ENCODE measurements at regions not wholly inside any gene's neighbourhood (a gene's known extent, or its start where the extent isn't known, plus 50 kb on each side); places are given as distances from the start of the nearest gene placed in this dataset.

DNA sequence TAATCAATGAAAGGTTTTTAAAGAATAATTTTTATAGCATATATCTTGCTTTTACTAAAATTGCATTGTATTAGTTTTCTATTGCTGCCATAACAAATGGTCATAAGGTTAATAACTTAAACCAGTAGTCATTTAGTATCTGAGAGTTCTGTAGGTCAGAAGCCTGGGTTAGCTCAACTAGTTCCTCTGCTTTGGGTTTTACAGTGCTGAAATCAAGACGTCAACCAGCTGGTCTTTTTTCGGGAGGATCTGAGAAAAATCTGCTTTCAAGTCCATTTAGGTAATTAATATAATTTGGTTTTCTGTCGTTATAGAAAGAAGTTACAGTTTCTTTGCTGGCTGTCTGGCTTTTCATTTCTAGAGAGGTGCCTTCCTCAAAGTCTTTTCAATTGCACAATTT is 577.7 kb downstream of the MRPL39 start:
- DNase-seq (ENCODE audit: low read depth): no peak

DNA sequence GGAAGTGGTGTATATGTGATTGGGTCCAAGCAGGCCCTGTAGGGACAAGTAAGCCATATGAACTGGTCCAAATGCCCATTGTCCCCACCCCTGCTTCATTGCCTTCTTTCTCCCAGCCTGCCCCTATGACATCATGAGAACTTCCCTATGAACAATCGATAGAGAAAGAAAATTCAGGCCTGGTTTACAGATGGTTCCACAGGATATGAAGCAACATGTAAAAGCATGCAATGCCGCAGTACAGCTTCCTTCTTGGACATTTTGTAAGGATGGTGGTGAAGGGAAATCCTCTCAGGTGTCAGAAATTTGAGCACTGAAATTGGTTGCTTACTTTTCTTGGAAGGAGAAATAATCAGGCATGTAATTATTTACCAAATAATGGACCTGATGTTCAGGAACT is 581.7 kb downstream of the MRPL39 start:
- DNase-seq (ENCODE audit: low read depth): no peak

- no peak for DNase-seq (ENCODE audit: low read depth)
These were observed 582.6 kb downstream of the MRPL39 start for GRCh38 chr21:25024639-25025038.

DNA sequence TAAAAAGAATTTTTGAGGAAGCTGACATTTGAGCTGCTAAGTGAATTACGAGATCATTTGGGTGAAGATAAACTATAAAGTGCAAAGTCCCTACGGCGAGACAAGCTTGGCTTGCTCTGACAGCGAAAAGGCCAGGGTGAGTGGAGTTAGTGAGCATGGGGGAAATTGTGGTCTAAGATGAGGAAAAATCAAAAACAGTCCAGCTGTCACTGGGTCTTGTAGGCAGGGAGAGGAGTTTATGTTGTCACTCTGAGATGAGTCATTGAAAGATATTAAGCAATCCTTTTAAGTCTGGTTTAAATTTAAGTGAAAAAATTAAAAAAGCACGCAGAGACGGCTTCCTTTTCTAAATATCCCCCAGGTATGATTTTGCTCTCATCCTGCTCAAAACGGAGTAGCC is 601.9 kb downstream of the MRPL39 start:
- DNase-seq (ENCODE audit: low read depth): no peak

GRCh38 chr21:25002676-25003075 is 604.6 kb downstream of the MRPL39 start:
- DNase-seq (ENCODE audit: low read depth): no peak

DNA sequence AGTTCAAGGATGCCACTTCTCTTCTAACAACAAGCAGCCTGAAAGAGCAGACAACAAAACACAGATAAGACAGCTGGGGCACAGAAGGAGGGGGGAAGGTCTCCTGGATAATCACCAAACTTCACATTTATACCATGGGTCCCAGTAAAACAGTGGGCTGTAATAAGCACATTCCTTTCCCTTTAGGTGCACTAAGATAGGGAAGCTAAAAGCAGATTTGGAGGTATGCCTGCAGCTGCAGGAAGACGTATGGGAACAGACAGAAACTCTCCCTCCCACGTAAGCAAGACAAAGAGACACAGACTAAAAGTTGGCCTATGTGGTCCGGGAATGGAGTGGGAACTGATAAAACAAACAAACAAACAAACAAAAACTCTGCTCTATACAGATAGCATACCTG is 612.1 kb downstream of the MRPL39 start:
- no peak for DNase-seq (ENCODE audit: low read depth)

GRCh38 chr21:24994717-24995116 is 612.6 kb downstream of the MRPL39 start:
- no peak for DNase-seq (ENCODE audit: low read depth)

- DNase-seq (ENCODE audit: low read depth): no peak
These were observed 617.8 kb downstream of the MRPL39 start for GRCh38 chr21:24989516-24989915.

- no peak for DNase-seq (ENCODE audit: low read depth)
These were observed 618.3 kb downstream of the MRPL39 start for GRCh38 chr21:24988941-24989340.

DNA sequence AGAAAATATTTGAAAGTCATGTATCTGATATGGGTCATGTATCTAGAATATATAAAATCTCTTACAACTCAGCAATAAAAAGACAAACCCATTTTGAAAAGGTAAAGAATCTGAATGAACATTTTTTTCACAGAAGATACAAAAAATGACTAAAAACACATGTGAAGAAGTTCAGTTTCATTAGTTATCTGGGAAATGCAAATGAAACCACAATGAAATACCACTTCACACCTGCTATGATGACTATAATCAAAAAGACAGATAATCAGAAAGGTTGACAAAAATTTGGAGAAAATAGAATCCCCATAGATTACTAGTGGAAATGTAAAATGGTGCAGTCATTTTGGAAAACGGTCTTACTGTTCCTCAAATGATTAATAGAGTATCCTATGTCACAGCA is 631.0 kb downstream of the MRPL39 start:
- no peak for DNase-seq (ENCODE audit: low read depth)

DNA sequence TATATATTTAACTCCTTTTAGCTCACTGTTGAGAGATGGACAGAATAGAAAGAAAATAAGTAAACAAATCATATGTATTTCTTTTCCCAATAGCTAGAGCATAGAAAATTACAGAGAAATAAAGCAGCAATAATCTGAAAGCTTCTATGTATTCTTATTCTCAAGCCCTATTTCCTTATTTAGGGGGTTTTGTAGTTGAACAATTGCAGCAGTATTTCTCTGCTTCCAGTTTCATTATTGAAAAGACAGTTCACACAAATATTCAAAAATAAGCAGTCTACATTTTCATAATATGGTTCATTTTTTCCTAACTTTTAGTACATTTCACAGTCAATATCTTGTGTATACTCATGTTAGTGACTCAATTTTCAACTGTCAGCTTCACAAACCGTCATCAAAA is 638.2 kb downstream of the MRPL39 start:
- DNase-seq (ENCODE audit: low read depth): no peak

- DNase-seq (ENCODE audit: low read depth): no peak
These were observed 651.9 kb downstream of the MRPL39 start for GRCh38 chr21:24955275-24955961.

GRCh38 chr21:24948186-24948585 is 659.1 kb downstream of the MRPL39 start:
- no peak for DNase-seq (ENCODE audit: low read depth)

GRCh38 chr21:24945910-24946309 is 661.4 kb downstream of the MRPL39 start:
- DNase-seq (ENCODE audit: low read depth): no peak

GRCh38 chr21:24941316-24942185 is 665.7 kb downstream of the MRPL39 start:
- no peak for DNase-seq (ENCODE audit: low read depth)

- no peak for DNase-seq (ENCODE audit: low read depth)
These were observed 668.0 kb downstream of the MRPL39 start for GRCh38 chr21:24939291-24939690.

- no peak for DNase-seq (ENCODE audit: low read depth)
These were observed 668.7 kb downstream of the MRPL39 start for GRCh38 chr21:24938573-24938972.

DNA sequence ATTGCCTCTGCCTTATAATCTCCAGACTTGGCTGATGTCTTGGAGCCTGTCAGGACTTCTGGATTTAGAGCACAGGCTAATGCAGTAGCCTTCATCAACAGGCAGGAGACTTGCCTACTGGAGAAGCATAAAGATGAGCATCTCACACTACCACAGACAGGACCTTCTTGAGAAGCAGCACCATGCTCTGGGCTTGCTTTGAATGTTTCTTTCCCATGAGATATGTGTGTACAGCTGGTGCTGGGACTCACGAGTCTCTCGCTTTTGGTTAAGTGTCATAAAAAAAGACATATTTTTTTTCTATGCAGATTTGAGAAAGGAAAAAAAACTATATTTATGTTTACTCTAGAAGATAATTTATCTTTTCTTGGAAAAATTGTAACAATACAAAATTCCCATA is 671.3 kb downstream of the MRPL39 start:
- no peak for DNase-seq (ENCODE audit: low read depth)

GRCh38 chr21:24910591-24910990 is 696.7 kb downstream of the MRPL39 start:
- DNase-seq (ENCODE audit: low read depth): no peak

DNA sequence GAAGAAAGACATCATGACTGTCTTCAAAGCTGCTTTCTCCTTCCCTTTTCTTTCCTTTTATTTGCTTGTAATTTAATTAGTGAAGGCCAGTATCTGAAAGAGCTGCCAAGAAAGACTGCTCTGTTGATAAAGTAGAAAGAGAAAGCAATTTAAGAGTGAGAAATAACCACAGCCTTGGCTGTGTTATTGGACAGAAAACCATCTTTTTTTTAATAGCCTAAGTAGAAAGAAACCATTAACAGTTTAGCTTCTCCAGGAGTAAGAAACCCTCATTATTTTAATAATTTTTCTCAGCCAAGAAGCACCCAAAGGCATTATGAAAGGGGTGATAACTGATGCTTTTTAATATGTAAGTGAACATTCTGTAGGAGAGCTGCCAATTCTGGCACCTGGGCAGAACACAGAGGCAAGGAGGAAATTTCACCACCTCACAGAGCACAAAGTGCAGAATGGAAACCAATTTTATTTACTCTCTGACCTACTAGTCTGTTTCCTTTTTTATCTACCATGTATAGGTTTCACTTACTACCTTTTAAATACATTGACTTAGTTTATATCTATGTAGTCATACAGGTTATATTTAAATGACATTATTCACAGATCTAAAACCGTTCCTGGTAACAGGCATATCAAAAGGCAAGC is 703.2 kb downstream of the MRPL39 start:
- DNase-seq (ENCODE audit: low read depth): no peak

DNA sequence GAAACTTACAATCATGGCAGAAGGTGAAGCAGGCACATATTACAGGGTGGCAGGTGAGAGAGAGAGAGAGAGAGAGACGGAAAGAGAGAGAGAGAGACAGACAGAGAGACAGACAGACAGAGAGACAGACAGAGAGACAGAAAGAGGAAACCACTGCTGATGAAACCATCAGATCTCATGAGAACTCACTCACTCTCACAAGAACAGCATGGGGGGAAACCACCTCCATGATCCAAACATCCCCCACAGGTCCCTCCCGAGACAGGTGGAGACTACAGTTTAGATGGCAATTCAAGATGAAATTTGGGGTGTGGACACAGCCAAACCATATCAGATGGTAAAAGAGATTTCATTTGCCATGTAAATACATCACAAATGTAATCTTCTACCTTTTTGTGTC is 708.1 kb downstream of the MRPL39 start:
- DNase-seq (ENCODE audit: low read depth): no peak

DNA sequence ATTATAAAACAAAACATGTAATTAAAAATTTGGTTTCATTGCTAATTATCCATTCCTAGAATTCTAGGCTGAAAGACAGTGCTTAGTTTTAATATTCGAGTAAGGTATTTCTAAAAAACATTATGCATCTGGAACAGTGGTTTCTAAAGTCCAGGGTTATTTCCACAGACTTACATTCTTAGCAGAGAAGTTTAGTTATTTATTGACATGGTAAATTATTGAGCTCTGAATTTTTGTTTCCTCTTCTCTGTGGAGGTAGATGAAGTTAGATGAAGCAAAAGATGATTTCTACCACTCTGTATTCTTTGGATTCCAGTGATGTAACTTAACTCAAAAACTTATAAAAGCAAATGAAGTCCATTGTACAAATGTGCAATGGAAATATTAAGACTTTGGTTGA is 709.4 kb downstream of the MRPL39 start:
- no peak for DNase-seq (ENCODE audit: low read depth)

DNA sequence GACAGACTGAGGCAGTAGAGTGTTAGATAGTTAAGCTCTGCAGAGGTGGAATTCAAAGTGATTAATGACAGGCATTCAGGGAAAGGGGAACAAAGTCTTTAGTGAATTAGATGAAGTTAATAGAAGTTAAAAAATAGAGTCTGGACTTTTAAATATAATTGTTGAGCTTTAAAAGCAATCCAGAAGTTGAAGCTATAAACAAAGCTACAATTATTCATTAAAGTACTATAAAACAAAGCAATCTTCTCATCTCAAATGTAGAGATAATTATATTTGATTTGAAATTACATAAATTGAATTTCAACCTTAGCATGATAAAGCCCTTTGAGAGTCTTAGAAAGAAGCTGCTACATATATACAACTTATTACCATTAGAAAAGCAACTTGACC is 710.6 kb downstream of the MRPL39 start:
- DNase-seq (ENCODE audit: low read depth): no peak
